ENCODE measurements at regions not wholly inside any gene's neighbourhood (a gene's known extent, or its start where the extent isn't known, plus 50 kb on each side); places are given as distances from the start of the nearest gene placed in this dataset.

DNA sequence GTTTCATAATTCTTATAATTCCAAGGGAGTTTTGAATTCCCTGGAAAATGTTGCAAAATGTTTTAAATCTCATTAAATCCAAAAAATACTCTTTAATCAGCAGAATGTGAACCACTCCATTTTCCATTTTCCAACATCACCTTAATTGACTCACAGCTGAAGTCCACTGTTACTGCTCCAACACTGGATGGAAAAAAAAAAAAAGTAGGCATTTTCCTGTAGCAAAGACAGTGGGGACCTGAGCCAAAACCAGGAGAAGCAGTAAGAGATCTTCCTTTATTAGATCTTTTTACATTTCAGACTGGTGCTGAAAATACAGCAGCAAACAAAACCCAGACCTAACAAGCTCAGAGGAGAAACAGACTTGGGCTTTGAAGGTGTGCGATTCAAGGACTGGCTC, 62.4 kb upstream of the SPATS2L start:
- H3K27ac ChIP-seq, result no peak overlapping the region
- no peaks in the 10 kb centered on the region for H3K9me3 ChIP-seq
- no peaks in the 10 kb centered on the region for H3K4me1 ChIP-seq
- no peaks in the 10 kb centered on the region for H3K27me3 ChIP-seq (replicated peaks in 1 of 7)
- WGBS, 5 donors, result 91 to 100% (median 100%) methylated on average over 1 of the region's 1 CpG
- H3K4me3 ChIP-seq, result no peak overlapping the region
- DNase-seq, result no peak
- intact Hi-C loops (cut with DNase I; ENCODE audit: low total_unique reads), result no loop called here
- no peaks in the 10 kb centered on the region for H3K36me3 ChIP-seq
- TF ChIP-seq POLR2A (IDR thresholded peaks at IDR 0.05) (no peak), POLR2AphosphoS5 (IDR thresholded peaks at IDR 0.05) (no peak), CTCF (IDR thresholded peaks at IDR 0.05 in 8 of 11, conservative IDR thresholded peaks at IDR 0.05 in 3 of 11) (no peak)

DNA sequence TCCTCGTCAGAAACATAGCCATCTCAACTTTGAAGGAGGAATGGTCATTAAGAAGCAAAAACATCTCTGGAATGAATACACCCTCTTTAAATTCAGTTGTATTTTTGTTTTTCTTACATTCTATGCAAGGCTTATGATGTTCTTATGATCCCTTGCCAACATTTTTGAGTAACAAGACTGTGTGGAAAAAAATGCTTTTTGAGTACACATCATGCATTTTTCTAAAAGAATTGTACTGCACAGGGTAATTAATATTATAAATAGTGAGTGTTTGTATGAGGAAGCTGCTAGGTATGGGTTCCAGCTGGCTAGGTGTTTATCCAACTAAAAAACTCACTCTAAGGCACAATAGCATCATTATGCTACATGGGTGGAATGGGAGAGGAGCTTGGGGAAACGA, 59.0 kb upstream of the SPATS2L start:
- WGBS, 5 donors, result 69 to 82% (median 76%) methylated on average over 2 of the region's 2 CpGs
- no peak for TF ChIP-seq POLR2AphosphoS5 (IDR thresholded peaks at IDR 0.05)
- TF ChIP-seq CTCF (IDR thresholded peaks at IDR 0.05 in 8 of 11, conservative IDR thresholded peaks at IDR 0.05 in 3 of 11), result no peak
- TF ChIP-seq POLR2A (IDR thresholded peaks at IDR 0.05), result no peak
- Histone ChIP-seq H3K4me3 (no peak overlapping the region), H3K9me3 (no peaks in the 10 kb centered on the region), H3K36me3 (no peaks in the 10 kb centered on the region), H3K4me1 (no peaks in the 10 kb centered on the region), H3K27me3 (replicated peaks in 1 of 7) (peaks cover 0 to 5% (median 0%) of the 10 kb centered on the region in 7 donors), H3K27ac (no peak overlapping the region)
- intact Hi-C loops (cut with DNase I; ENCODE audit: low total_unique reads), result no loop called here
- no peak for DNase-seq

DNA sequence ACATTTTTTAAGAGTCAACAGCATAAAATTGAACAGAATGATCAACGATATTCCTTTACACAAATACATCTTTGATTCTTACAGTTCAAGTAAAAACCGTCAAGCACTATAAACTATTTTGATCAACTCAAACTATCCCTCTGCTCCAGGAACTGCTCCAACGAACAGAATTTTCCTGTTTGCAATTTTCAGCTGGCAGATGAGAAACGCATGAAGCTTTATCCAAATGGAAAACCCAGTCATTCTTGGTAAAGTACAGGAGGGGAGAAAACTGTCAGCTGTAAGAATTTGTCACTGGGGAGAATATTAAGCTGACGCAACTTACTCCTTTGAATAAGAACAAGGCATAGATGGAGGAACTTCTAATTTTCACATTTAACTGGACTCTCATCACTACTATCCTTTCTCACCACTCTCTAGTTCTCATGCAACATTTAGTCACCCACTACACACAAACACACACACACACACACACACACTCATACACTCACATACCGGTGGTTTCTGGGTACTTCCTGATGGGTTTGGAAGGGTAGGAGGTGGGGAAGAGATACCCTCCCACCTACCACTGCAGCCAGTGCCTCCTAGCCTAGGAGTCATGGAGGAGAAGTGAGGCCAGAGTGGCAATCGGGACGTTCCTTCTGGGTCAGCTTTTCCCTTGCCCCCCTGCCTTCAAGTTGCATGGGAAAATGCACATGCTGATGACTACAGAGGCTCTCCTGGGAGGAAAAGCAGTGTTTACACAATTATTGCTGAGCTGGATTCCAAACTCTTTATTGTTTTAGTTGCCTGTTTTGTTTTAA, 54.0 kb upstream of the SPATS2L start:
- intact Hi-C loops (cut with DNase I; ENCODE audit: low total_unique reads), result no loop called here
- no peaks in the 10 kb centered on the region for H3K9me3 ChIP-seq
- no peaks in the 10 kb centered on the region for H3K36me3 ChIP-seq
- no peak for TF ChIP-seq POLR2A (IDR thresholded peaks at IDR 0.05)
- no peak for TF ChIP-seq CTCF (IDR thresholded peaks at IDR 0.05 in 8 of 11, conservative IDR thresholded peaks at IDR 0.05 in 3 of 11)
- no peak for TF ChIP-seq POLR2AphosphoS5 (IDR thresholded peaks at IDR 0.05)
- H3K27ac ChIP-seq, result no peak overlapping the region
- no peak for DNase-seq
- no peaks in the 10 kb centered on the region for H3K4me1 ChIP-seq
- no peak overlapping the region for H3K4me3 ChIP-seq
- H3K27me3 ChIP-seq (replicated peaks in 1 of 7), result peaks cover 0 to 5% (median 0%) of the 10 kb centered on the region in 7 donors
- WGBS, 5 donors, result 48 to 57% (median 54%) methylated on average over 8 of the region's 8 CpGs

- Histone ChIP-seq H3K4me1 (no peaks in the 10 kb centered on the region), H3K9me3 (no peaks in the 10 kb centered on the region), H3K27ac (no peak overlapping the region), H3K4me3 (no peak overlapping the region), H3K36me3 (no peaks in the 10 kb centered on the region), H3K27me3 (replicated peaks in 1 of 7) (peaks cover 0 to 5% (median 0%) of the 10 kb centered on the region in 7 donors)
- TF ChIP-seq POLR2AphosphoS5 (IDR thresholded peaks at IDR 0.05) (no peak), POLR2A (IDR thresholded peaks at IDR 0.05) (no peak), CTCF (IDR thresholded peaks at IDR 0.05 in 8 of 11, conservative IDR thresholded peaks at IDR 0.05 in 3 of 11) (no peak)
- DNase-seq, result no peak
- intact Hi-C loops (cut with DNase I; ENCODE audit: low total_unique reads), result no loop called here
- 57 to 78% (median 65%) methylated on average over 2 of the region's 2 CpGs for WGBS, 5 donors
Measured at GRCh38 chr2:200253639-200254038, 52.9 kb upstream of the SPATS2L start.

All from spleen (tissue), 11 donors.